ENCODE measurements at regions not wholly inside any gene's neighbourhood (a gene's known extent, or its start where the extent isn't known, plus 50 kb on each side); places are given as distances from the start of the nearest gene placed in this dataset.
A peak's percentile ranks its signal among the peaks of the same experiment; 100 is the strongest.
"Not testable (repeated sequence)": the region's sequence is repeated elsewhere in the genome, so short reads cannot be mapped to it uniquely, and the experiment has no call there.

GRCh38 chr9:3659647-3660046 is 133.8 kb upstream of the RFX3 start:
- DNase-seq (ENCODE audit: low read depth, low spot score): no peak

DNA sequence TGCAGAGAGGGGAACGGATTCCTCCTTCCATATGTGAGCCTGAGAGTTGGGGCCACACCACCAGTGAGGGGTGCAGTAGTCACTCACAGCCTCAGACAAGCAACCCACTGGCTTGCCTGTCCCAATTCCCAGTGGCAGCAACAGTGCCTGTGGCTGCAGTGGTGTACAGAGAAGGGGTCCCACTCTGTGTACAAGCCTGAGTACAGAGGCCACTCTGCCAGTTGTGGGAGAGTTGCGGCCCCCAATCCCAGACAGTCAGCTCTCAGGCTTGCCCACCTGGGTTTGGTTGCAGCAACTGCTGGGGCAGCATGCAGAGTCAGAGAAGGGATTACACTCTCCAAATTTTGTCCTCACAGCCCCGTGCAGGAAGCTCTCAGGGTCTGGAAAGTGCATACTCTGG is 133.2 kb upstream of the RFX3 start:
- DNase-seq (ENCODE audit: low read depth, low spot score): no peak

DNA sequence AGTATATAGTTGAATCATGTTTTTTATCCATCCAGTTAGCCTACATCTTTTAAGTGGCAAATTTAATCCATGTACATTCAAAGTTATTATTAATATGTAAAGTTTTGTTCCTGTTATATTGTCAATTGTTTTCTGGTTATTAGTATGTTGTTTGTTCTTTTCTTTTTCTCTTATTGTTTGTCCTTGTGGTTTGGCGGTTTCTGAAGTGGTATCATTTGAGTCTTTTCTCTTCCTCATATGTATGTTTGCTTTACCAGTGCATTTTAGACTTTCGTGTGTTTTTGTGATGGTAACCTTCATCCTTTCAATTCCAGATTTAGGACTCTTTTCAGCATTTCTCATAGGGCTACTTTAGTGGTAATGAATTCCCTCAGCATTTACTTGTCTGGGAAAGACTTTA is 130.4 kb upstream of the RFX3 start:
- no peak for DNase-seq (ENCODE audit: low read depth, low spot score)

GRCh38 chr9:3650994-3651622 is 125.3 kb upstream of the RFX3 start:
- DNase-seq (ENCODE audit: low read depth, low spot score): no peak

DNA sequence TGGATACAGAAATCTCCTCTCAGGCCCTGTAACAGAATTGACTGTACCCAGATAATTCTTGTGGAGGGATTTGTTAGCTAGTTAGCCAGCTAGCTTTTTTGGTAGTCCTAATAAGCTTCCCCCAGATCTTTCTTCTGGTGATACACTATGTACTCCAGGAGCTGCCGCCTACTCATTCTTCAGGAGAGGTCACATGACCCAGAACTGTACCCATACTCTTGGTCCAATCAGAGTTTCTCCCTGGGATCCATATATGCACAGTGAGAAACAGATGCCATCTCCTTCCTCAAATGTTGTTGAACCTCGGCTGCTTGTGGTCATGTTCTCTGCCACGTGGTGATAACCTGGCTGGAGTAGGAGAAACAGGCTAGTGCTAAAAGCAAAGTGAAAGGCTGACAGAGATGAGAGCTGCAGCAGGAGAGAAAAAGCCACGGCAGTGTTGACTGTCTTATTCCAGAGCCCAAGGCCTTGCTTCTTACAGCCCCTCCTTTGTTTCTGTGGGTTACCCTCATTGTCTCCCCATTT is 123.0 kb upstream of the RFX3 start:
- no peak for DNase-seq (ENCODE audit: low read depth, low spot score)

DNA sequence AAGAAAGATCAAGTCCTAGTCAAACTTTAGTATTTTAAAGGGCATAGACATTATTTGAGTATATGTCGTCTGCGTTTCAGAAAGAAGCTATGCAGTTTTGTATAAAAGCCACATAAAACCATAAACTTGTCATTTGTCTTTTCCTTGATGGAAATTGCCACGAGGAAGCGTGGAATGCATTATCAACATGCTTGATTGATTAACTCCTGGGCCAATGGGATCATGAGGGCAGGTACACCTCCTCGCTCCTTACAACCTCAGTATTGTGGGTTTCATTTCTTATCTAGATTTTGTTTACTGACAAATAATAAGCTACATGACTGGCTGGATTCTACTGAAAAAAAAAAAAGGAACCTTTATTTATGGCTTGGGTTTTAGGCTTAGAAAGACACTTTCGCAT is 122.5 kb upstream of the RFX3 start:
- DNase-seq (ENCODE audit: low read depth, low spot score): no peak

GRCh38 chr9:3647652-3648051 is 121.9 kb upstream of the RFX3 start:
- DNase-seq (ENCODE audit: low read depth, low spot score): no peak

DNA sequence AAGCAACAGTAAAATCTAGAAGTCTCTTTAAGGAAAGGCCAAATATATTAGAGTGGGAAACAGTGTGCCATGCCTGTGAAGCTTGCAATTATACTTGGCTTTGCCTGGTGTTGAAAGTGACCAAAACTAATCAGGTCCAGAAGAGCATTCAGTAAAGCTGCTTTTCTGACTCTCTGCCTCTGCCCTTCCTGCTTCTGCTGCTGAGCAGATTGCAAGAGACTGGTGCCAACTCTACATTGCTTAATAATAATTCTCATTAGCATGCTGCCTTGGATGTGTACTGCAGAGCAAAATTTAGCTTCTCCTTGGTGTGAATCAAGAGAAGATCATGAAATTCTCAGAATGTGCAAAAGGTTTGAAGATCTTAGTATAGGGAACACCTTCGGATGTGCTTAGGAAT is 120.4 kb upstream of the RFX3 start:
- no peak for DNase-seq (ENCODE audit: low read depth, low spot score)

DNA sequence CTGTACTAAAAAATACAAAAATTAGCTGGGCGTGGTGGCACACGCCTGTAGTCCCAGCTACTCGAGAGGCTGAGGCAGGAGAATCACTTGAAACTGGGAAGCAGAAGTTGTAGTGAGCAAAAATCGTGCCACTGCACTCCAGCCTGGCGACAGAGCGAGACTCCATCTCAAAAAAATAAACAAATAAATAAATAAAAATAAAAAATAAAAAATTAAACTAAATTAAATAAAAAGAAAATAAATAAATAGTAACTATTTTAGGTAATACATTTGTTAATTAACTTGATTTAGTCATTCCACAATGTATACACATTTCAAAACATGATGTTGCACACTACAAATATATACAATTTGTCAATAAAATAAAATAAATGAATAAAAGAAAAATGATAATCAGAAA is 116.3 kb upstream of the RFX3 start:
- DNase-seq (ENCODE audit: low read depth, low spot score): not testable (repeated sequence)

DNA sequence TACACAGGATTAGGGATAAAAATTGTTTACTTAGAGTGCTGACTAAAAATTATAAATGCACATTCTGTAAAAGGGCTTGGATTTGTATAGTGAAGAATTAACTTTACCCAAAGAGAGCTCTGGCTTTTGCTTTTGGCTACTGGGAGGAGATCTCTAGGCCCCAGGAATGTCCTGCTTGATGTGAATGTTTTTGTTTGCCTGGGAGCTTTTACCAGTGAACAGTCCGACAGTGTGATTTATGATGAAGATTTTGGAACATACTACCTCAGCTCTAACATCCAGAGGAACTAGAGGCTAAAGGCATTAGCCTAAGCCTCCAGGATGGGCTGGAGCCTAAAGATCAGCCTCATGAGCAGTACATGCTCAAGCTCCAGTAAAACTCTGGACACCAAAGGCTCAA is 103.7 kb upstream of the RFX3 start:
- peak; percentile 4 for DNase-seq (ENCODE audit: low read depth, low spot score)

GRCh38 chr9:3628239-3628638 is 102.4 kb upstream of the RFX3 start:
- DNase-seq (ENCODE audit: low read depth, low spot score): no peak

- no peak for DNase-seq (ENCODE audit: low read depth, low spot score)
These were observed 82.2 kb upstream of the RFX3 start for GRCh38 chr9:3608011-3608410.

DNA sequence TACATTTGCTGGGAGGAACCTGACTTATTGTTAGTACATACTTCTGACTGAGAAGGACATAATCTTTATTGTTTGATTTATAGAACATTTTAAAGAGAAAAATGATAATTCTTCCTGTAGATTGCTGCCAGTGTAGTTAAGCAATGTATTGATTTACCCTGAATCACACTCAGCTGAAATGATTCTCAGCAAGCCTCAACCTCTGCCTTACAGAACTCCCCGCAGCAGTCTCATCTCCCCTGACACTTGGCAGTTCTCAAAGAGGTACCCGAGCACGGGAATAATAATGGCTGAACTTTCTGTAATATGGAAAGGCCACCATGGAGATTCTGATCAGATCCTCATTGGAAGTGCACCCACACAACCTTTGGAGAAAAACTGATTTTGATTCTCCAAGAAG is 74.9 kb upstream of the RFX3 start:
- no peak for DNase-seq (ENCODE audit: low read depth, low spot score)

DNA sequence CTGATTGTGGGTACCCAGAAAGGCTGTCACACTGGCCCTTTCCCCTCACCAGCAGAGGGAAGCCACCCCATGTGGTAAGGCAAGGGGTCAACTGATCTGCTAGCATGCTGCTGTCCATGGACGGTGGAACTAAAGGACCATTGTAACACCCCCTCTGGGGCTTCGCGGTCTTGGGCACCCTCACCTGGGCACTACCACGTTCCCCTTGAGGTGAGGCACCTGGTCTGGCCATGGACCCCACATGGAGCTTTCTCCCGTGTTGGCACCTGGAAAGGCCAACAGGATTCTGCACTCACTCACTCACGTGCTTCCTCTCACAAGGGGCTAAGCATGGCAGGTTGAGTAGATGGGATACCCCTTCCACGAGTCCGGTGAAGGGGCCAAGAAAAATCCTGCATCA is 72.0 kb upstream of the RFX3 start:
- no peak for DNase-seq (ENCODE audit: low read depth, low spot score)

DNA sequence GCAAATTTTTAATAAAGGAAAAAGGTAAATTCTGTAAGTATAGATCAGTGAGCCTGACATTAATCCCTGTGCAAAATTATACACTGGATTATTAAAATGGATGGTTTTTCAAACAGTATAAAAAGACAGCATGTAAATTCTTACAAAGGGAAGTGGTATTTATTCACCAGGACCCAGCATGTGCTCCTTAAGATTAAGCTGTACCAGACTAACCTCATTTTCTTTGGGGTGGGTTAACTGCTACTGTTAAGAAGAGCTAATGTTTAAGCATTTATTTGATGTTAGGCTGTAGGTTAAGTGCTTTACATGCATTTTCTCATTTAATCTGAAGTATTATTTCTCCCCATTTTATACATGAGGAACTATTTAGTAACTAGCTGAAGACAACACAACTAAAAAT is 60.3 kb upstream of the RFX3 start:
- no peak for DNase-seq (ENCODE audit: low read depth, low spot score)

DNA sequence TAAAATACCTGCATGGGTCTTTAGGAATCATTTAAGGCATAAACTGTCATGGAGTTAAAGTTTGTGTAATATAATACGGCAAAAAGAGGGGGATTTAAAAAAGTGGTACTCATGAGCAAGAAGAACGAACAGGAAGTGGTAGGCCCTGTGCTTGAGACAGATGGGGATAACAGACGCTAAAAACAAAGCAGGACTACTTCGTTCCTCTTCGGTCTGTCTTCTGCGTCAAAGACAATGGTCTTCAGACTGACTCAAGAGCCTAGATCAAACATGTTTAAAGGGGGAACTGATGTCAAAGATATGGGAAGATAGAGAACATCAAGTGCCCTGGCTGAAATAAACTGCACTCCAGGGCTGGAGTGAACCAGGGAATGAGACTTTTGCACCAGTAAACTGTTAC is 59.8 kb upstream of the RFX3 start:
- DNase-seq (ENCODE audit: low read depth, low spot score): no peak

- DNase-seq (ENCODE audit: low read depth, low spot score): no peak
These were observed 53.0 kb upstream of the RFX3 start for GRCh38 chr9:3578786-3579185.

GRCh38 chr9:3576328-3576727 is 50.5 kb upstream of the RFX3 start:
- no peak for DNase-seq (ENCODE audit: low read depth, low spot score)

- DNase-seq (ENCODE audit: low read depth, low spot score): no peak
These were observed 50.0 kb upstream of the RFX3 start for GRCh38 chr9:3575821-3576220.
